Tibial nerve (tissue), 4 donors: ENCODE measurements at regions not wholly inside any gene's neighbourhood (a gene's known extent, or its start where the extent isn't known, plus 50 kb on each side); places are given as distances from the start of the nearest gene placed in this dataset.

Source experiments
- DNase-seq, 2 donors: peaks; one replicate each; pipeline ENCODE4 v3.0.0-alpha.2; 2019; ENCODE audit warnings: low spot score in 2 of 2
- H3K27ac ChIP-seq, 4 donors: fragments of 200-600 bp; sonication (generic) in 3 of 4; one replicate each; pipeline ENCODE4 v1.5.1; 2017 to 2019; ENCODE audit warnings: mild to moderate bottlenecking in 1 of 4
- H3K27me3 ChIP-seq, 2 donors: fragments of 200-600 bp; sonication (generic) in 1 of 2; one replicate each; pipeline versions ENCODE4 v1.5.1 to v1.6.0; 2017 to 2019
- H3K36me3 ChIP-seq, 3 donors: fragments of 200-600 bp; sonication (generic); one replicate each; pipeline ENCODE4 v1.5.1; 2018 to 2019
- H3K4me1 ChIP-seq, 4 donors: fragments of 200-600 bp; sonication (generic) in 3 of 4; one replicate each; pipeline ENCODE4 v1.5.1; 2017 to 2019
- H3K4me3 ChIP-seq, 4 donors: fragments of 200-600 bp; sonication (generic) in 3 of 4; one replicate each; pipeline ENCODE4 v1.5.1; 2017 to 2019; ENCODE audit warnings: mild to moderate bottlenecking in 1 of 4, moderate library complexity in 1 of 4
- H3K9me3 ChIP-seq, 4 donors: fragments of 200-600 bp; sonication (generic) in 3 of 4; one replicate each; pipeline ENCODE4 v1.5.1; 2017 to 2019
- CTCF ChIP-seq, 5 experiments: fragments of 200-600 bp in 3 of 5; fragments of 450-650 bp in 2 of 5; sonication (generic) in 3 of 5; IDR thresholded peaks; one replicate each; pipeline ENCODE4 v1.5.1; 2016 to 2019; ENCODE audit warnings: antibody characterized with exemption in 5 of 5, mild to moderate bottlenecking in 3 of 5, moderate library complexity in 2 of 5
- EP300 ChIP-seq, 2 donors: sonication (generic); formaldehyde crosslinking; IDR thresholded peaks; one replicate each; pipeline ENCODE4 v1.6.1; 2017; ENCODE audit warnings: antibody characterized with exemption in 2 of 2, mild to moderate bottlenecking in 1 of 2
- POLR2A ChIP-seq, 2 donors: fragments of 450-650 bp; IDR thresholded peaks; one replicate each; pipeline ENCODE4 v1.6.1; 2017; ENCODE audit warnings: antibody characterized with exemption in 2 of 2, mild to moderate bottlenecking in 2 of 2, moderate library complexity in 2 of 2
- WGBS, 2 donors: methylation state at CpG; one replicate each; pipeline ENCODE4 v1.1.5; 2018; 5-methylcytosine and 5-hydroxymethylcytosine counted together

- Histone ChIP-seq H3K9me3 (no peaks in the 10 kb centered on the region), H3K4me1 (no peaks in the 10 kb centered on the region), H3K36me3 (no peaks in the 10 kb centered on the region), H3K27me3 (no peaks in the 10 kb centered on the region), H3K4me3 (no peak overlapping the region), H3K27ac (no peak overlapping the region)
- TF ChIP-seq CTCF (IDR thresholded peaks at IDR 0.05) (no peak), EP300 (IDR thresholded peaks at IDR 0.05) (no peak), POLR2A (IDR thresholded peaks at IDR 0.05) (no peak)
- DNase-seq: no peak
Measured at GRCh38 chr4:127383666-127384065, 249.1 kb upstream of the INTU start.

GRCh38 chr4:127394516-127394915 lies 238.2 kb upstream of the INTU start:
- no peak overlapping the region for H3K4me3 ChIP-seq
- WGBS, 2 donors: 75 to 81% methylated on average over 2 of the region's 2 CpGs
- no peak overlapping the region for H3K27ac ChIP-seq
- H3K9me3 ChIP-seq: no peaks in the 10 kb centered on the region
- H3K4me1 ChIP-seq: no peaks in the 10 kb centered on the region
- no peaks in the 10 kb centered on the region for H3K27me3 ChIP-seq
- no peak for TF ChIP-seq POLR2A (IDR thresholded peaks at IDR 0.05)
- TF ChIP-seq CTCF (IDR thresholded peaks at IDR 0.05): no peak
- TF ChIP-seq EP300 (IDR thresholded peaks at IDR 0.05): no peak
- H3K36me3 ChIP-seq: no peaks in the 10 kb centered on the region
- no peak for DNase-seq

GRCh38 chr4:127400276-127400675 lies 232.5 kb upstream of the INTU start:
- H3K4me3 ChIP-seq: no peak overlapping the region
- no peaks in the 10 kb centered on the region for H3K9me3 ChIP-seq
- H3K4me1 ChIP-seq: no peaks in the 10 kb centered on the region
- no peaks in the 10 kb centered on the region for H3K27me3 ChIP-seq
- TF ChIP-seq CTCF (IDR thresholded peaks at IDR 0.05) (no peak), POLR2A (IDR thresholded peaks at IDR 0.05) (no peak), EP300 (IDR thresholded peaks at IDR 0.05) (no peak)
- WGBS, 2 donors: 83 to 90% methylated on average over 5 of the region's 5 CpGs
- no peaks in the 10 kb centered on the region for H3K36me3 ChIP-seq
- H3K27ac ChIP-seq: no peak overlapping the region
- no peak for DNase-seq

GRCh38 chr4:127400731-127401346 lies 231.9 kb upstream of the INTU start:
- H3K9me3 ChIP-seq: no peaks in the 10 kb centered on the region
- H3K27me3 ChIP-seq: no peaks in the 10 kb centered on the region
- WGBS, 2 donors: 0 to 10% methylated on average over 1 of the region's 1 CpG
- no peaks in the 10 kb centered on the region for H3K4me1 ChIP-seq
- H3K36me3 ChIP-seq: no peaks in the 10 kb centered on the region
- no peak for TF ChIP-seq POLR2A (IDR thresholded peaks at IDR 0.05)
- peak; percentile 33 to 57 (median 42) for TF ChIP-seq CTCF (IDR thresholded peaks at IDR 0.05)
- peak; percentile 19 to 62 for DNase-seq
- no peak overlapping the region for H3K4me3 ChIP-seq
- no peak overlapping the region for H3K27ac ChIP-seq

GRCh38 chr4:127403471-127404084 lies 229.2 kb upstream of the INTU start:
- Histone ChIP-seq H3K27me3 (no peaks in the 10 kb centered on the region), H3K27ac (no peak overlapping the region), H3K4me1 (no peaks in the 10 kb centered on the region), H3K36me3 (no peaks in the 10 kb centered on the region), H3K4me3 (no peak overlapping the region), H3K9me3 (peaks cover 0 to 11% (median 0%) of the 10 kb centered on the region in 4 donors)
- TF ChIP-seq EP300 (IDR thresholded peaks at IDR 0.05) (no peak), POLR2A (IDR thresholded peaks at IDR 0.05) (no peak), CTCF (IDR thresholded peaks at IDR 0.05) (no peak)
- DNase-seq: no peak
- 28 to 38% methylated on average over 2 of the region's 2 CpGs for WGBS, 2 donors
